PC-9 (cell line): ENCODE measurements at regions not wholly inside any gene's neighbourhood (a gene's known extent, or its start where the extent isn't known, plus 50 kb on each side); places are given as distances from the start of the nearest gene placed in this dataset.

Experiments
- BruUV-seq: library from RNA; stranded (reverse); fragments of 400-500 nt; replicated peaks from 2 replicates; lab custom pipeline; 2021; lab: Mats Ljungman, UMichigan
- CTCF ChIA-PET: fragments of 300-600 bp; sonication (Branson Sonifier 250); formaldehyde crosslinking; loops from one replicate; lab custom pipeline; 2022; ENCODE audit warnings: antibody characterized with exemption; lab: Charles Lee
- POLR2A ChIA-PET: fragments of 300-600 bp; sonication (Branson Sonifier 250); formaldehyde crosslinking; loops from one replicate; lab custom pipeline; 2022; ENCODE audit warnings: antibody characterized with exemption; ENCODE audit not compliant: unreplicated experiment; lab: Charles Lee
- DNase-seq, 2 experiments: peaks; one replicate each; pipeline versions ENCODE4 v3.0.0 to v3.0.0-alpha.2; 2015 to 2022; ENCODE audit warnings: mixed read lengths in 1 of 2
- H2AFZ ChIP-seq: fragments of 200-600 bp; sonication (generic); 2 replicates; pipeline ENCODE4 v1.8.1; 2017; ENCODE audit warnings: antibody characterized with exemption
- H3F3A ChIP-seq: fragments of 200-600 bp; sonication (generic); 2 replicates; pipeline ENCODE4 v1.8.1; 2017; ENCODE audit warnings: antibody characterized with exemption, mild to moderate bottlenecking, low read depth; ENCODE audit not compliant: insufficient read depth
- H3K27ac ChIP-seq: fragments of 200-600 bp; sonication (generic); 2 replicates; pipeline ENCODE4 v1.6.1; 2016; ENCODE audit warnings: mixed run types
- H3K27me3 ChIP-seq: fragments of 200-600 bp; sonication (generic); 2 replicates; pipeline ENCODE4 v1.6.1; 2016; ENCODE audit warnings: low read depth, mixed run types; ENCODE audit not compliant: insufficient read depth
- H3K36me3 ChIP-seq: fragments of 200-600 bp; sonication (generic); 2 replicates; pipeline ENCODE4 v1.6.1; 2016; ENCODE audit warnings: low read depth, mixed run types
- H3K4me1 ChIP-seq: fragments of 200-600 bp; sonication (generic); replicated peaks from 2 replicates; pipeline ENCODE4 v1.6.1; 2016; ENCODE audit warnings: mixed run types; ENCODE audit not compliant: insufficient read depth
- H3K4me2 ChIP-seq: fragments of 200-600 bp; sonication (generic); 2 replicates; pipeline ENCODE4 v1.6.1; 2017; ENCODE audit warnings: mixed run types
- H3K4me3 ChIP-seq: fragments of 200-600 bp; sonication (generic); 2 replicates; pipeline ENCODE4 v1.6.1; 2016; ENCODE audit warnings: mixed run types
- H3K79me2 ChIP-seq: fragments of 200-600 bp; sonication (generic); 2 replicates; pipeline ENCODE4 v1.6.1; 2017; ENCODE audit warnings: low read depth, mixed run types
- H3K9me2 ChIP-seq: fragments of 200-600 bp; sonication (generic); 2 replicates; pipeline ENCODE4 v1.8.1; 2017; ENCODE audit warnings: mild to moderate bottlenecking; ENCODE audit not compliant: insufficient read depth
- H3K9me3 ChIP-seq: fragments of 200-600 bp; sonication (generic); 2 replicates; pipeline ENCODE4 v1.8.1; 2016; ENCODE audit warnings: low read depth; ENCODE audit not compliant: insufficient read depth
- H4K20me1 ChIP-seq: fragments of 200-600 bp; sonication (generic); 2 replicates; pipeline ENCODE4 v1.8.1; 2017; ENCODE audit not compliant: insufficient read depth
- EZH2 ChIP-seq: fragments of 200-600 bp; sonication (generic); IDR thresholded peaks from 2 replicates; pipeline ENCODE4 v1.8.0; 2017; ENCODE audit warnings: antibody characterized with exemption, low read depth
- intact Hi-C: fragments of 100-400 bp; cut with micrococcal nuclease; formaldehyde crosslinking; loops from one replicate; pipeline ENCODE4 v1.10.0; 2022; ENCODE audit not compliant: unreplicated experiment
- TF ChIP-seq, protein P1 (sequence below): fragments of 200-600 bp; sonication (generic); conservative IDR thresholded peaks from 2 replicates; pipeline ENCODE4 v1.6.1; 2017; ENCODE audit warnings: mixed run types, antibody characterized with exemption, mild to moderate bottlenecking, moderate library complexity

DNA sequence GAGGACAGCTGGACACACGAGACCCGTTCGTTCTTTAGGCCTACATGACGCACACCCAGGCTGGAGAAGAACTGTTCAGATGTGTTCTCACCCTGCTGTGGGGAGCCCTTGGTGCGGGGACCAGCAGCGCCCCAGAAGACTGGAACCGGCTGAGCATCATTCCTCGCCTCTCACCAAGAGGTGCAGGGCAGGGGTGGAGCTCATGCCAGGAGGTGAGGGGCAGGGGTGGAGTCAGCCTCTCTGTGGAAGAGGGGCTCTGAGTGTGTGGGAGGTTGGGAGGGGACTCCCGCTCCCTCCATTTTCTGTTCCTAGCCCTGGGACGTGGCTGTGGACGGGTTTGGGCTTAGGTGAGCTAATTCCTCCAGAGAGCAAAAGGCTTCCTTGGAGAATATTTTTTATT is 66.0 kb upstream of the SHH start:
- no peak for DNase-seq
- Histone ChIP-seq H3K36me3 (no peaks in the 10 kb centered on the region), H3K4me3 (no peak overlapping the region), H3K4me2 (no peak overlapping the region), H3K9me2 (no peaks in the 10 kb centered on the region), H2AFZ (no peak overlapping the region), H3K79me2 (no peaks in the 10 kb centered on the region), H3K4me1 (peaks cover 25% of the 10 kb centered on the region), H4K20me1 (no peaks in the 10 kb centered on the region), H3K27me3 (no peaks in the 10 kb centered on the region), H3K9me3 (no peaks in the 10 kb centered on the region), H3F3A (no peaks in the 10 kb centered on the region), H3K27ac (no peak overlapping the region)
- intact Hi-C loops, result no loop called here
- no peak for TF ChIP-seq EZH2
- TF ChIP-seq, protein P1, sequence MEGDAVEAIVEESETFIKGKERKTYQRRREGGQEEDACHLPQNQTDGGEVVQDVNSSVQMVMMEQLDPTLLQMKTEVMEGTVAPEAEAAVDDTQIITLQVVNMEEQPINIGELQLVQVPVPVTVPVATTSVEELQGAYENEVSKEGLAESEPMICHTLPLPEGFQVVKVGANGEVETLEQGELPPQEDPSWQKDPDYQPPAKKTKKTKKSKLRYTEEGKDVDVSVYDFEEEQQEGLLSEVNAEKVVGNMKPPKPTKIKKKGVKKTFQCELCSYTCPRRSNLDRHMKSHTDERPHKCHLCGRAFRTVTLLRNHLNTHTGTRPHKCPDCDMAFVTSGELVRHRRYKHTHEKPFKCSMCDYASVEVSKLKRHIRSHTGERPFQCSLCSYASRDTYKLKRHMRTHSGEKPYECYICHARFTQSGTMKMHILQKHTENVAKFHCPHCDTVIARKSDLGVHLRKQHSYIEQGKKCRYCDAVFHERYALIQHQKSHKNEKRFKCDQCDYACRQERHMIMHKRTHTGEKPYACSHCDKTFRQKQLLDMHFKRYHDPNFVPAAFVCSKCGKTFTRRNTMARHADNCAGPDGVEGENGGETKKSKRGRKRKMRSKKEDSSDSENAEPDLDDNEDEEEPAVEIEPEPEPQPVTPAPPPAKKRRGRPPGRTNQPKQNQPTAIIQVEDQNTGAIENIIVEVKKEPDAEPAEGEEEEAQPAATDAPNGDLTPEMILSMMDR, result no peak
- ChIA-PET POLR2A (interaction anchor here (0.6 kb wide), 1 partner anchor 1467 kb away, joined by 6 read pairs; no protein-coding TSS in a partner anchor), CTCF (no interaction called here)
- no TSS peak for BruUV-seq

DNA sequence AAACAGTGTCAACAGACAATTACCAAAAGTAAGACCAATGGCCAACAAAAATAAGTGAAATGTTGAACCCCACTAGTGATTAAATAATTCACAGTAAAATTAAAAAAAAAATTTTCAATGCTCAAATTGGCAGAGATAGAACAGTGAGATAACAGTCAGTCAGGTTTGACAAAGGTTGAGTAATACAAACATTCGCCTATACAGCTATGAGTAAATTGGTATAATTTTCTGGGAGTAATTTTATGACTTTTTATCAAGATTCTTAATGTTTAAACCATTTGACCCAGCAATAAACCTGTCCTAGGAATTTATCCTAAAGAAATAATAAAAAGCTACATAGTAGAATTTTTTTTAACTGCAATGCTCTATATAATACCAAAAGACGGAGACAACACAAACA is 64.9 kb upstream of the SHH start:
- H3K9me2 ChIP-seq, result no peaks in the 10 kb centered on the region
- POLR2A ChIA-PET, result no interaction called here
- no peak overlapping the region for H2AFZ ChIP-seq
- H3K36me3 ChIP-seq, result no peaks in the 10 kb centered on the region
- no peaks in the 10 kb centered on the region for H3K79me2 ChIP-seq
- H3K27me3 ChIP-seq, result no peaks in the 10 kb centered on the region
- H3F3A ChIP-seq, result no peaks in the 10 kb centered on the region
- CTCF ChIA-PET, result interaction anchor here (0.7 kb wide), 1 partner anchor 153 kb away, joined by 3 read pairs; no protein-coding TSS in a partner anchor
- TF ChIP-seq EZH2, result no peak
- TF ChIP-seq, protein P1, result no peak
- H4K20me1 ChIP-seq, result no peaks in the 10 kb centered on the region
- H3K4me3 ChIP-seq, result no peak overlapping the region
- no peak for DNase-seq
- BruUV-seq, result no TSS peak
- intact Hi-C loops, result no loop called here
- H3K4me2 ChIP-seq, result no peak overlapping the region
- H3K4me1 ChIP-seq, result peaks cover 18% of the 10 kb centered on the region
- no peak overlapping the region for H3K27ac ChIP-seq
- H3K9me3 ChIP-seq, result no peaks in the 10 kb centered on the region

DNA sequence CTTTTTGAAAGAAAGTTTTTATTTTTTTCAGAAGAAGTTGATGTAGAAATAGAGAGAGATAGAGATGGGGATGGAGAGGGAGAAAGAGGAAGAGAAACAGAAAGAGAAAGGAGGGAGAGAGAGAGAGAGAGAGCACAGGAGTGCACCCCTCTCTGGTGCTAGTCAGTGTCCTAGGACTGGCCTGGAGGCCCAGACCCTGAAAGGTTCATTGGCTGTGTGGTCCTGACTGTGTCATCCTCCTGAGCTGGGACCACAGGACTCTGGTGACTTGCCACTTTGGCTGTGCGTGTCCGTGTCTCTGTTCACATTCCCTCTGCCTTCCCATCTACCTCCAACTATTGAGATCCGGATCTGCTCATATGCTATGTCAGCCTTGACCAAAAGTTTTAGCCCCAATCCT is 62.1 kb upstream of the SHH start:
- Histone ChIP-seq H3K9me3 (no peaks in the 10 kb centered on the region), H3K27ac (no peak overlapping the region), H3K9me2 (no peaks in the 10 kb centered on the region), H2AFZ (no peak overlapping the region), H3F3A (no peaks in the 10 kb centered on the region), H3K36me3 (no peaks in the 10 kb centered on the region), H3K4me1 (peaks cover 18% of the 10 kb centered on the region), H3K79me2 (no peaks in the 10 kb centered on the region), H3K4me3 (no peak overlapping the region), H4K20me1 (no peaks in the 10 kb centered on the region), H3K27me3 (no peaks in the 10 kb centered on the region), H3K4me2 (no peak overlapping the region)
- intact Hi-C loops, result no loop called here
- DNase-seq, result no peak
- no peak for TF ChIP-seq EZH2
- TF ChIP-seq, protein P1, result no peak
- ChIA-PET CTCF (no interaction called here), POLR2A (no interaction called here)
- BruUV-seq, result no TSS peak
